Uterus (tissue), 2 donors: ENCODE measurements at regions not wholly inside any gene's neighbourhood (a gene's known extent, or its start where the extent isn't known, plus 50 kb on each side); places are given as distances from the start of the nearest gene placed in this dataset.

Experiments used
- CTCF ChIP-seq, 4 experiments: fragments of 200-600 bp in 2 of 4; fragments of 450-650 bp in 2 of 4; sonication (generic) in 2 of 4; IDR thresholded peaks; one replicate each; pipeline ENCODE4 v1.5.1; 2016 to 2019; ENCODE audit warnings: antibody characterized with exemption in 4 of 4, mild to moderate bottlenecking in 2 of 4, moderate library complexity in 1 of 4
- POLR2A ChIP-seq, 2 donors: fragments of 450-650 bp; IDR thresholded peaks; one replicate each; pipeline ENCODE4 v1.6.1; 2016; ENCODE audit warnings: antibody characterized with exemption in 2 of 2, mild to moderate bottlenecking in 1 of 2, moderate library complexity in 1 of 2

GRCh38 chrX:125382148-125382628 lies 62.5 kb downstream of the TEX13C start:
- no peak for TF ChIP-seq CTCF (IDR thresholded peaks at IDR 0.05)
- no peak for TF ChIP-seq POLR2A (IDR thresholded peaks at IDR 0.05)
